ENCODE measurements at regions not wholly inside any gene's neighbourhood (a gene's known extent, or its start where the extent isn't known, plus 50 kb on each side); places are given as distances from the start of the nearest gene placed in this dataset.
"Not testable (repeated sequence)": the region's sequence is repeated elsewhere in the genome, so short reads cannot be mapped to it uniquely, and the experiment has no call there.

GRCh38 chr11:67846303-67846702 is 157.6 kb downstream of the UNC93B1 start:
- TF ChIP-seq CTCF (IDR thresholded peaks at IDR 0.05; ENCODE audit: low read depth, low read length, poor library complexity, severe bottlenecking); EZH2phosphoT487 (IDR thresholded peaks at IDR 0.05; ENCODE audit: borderline replicate concordance, low read length): not testable (repeated sequence)
